MM.1S (cell line): ENCODE measurements at regions not wholly inside any gene's neighbourhood (a gene's known extent, or its start where the extent isn't known, plus 50 kb on each side); places are given as distances from the start of the nearest gene placed in this dataset.

Source experiments
- CTCF ChIP-seq: fragments of 300-600 bp; sonication (generic); IDR thresholded peaks from 2 replicates; pipeline ENCODE4 v1.5.1; 2016; ENCODE audit warnings: antibody characterized with exemption, low read length, mixed read lengths
- EZH2 ChIP-seq: fragments of 300-600 bp; sonication (generic); optimal IDR thresholded peaks from 2 replicates; pipeline ENCODE3; 2017; ENCODE audit warnings: low read depth, mild to moderate bottlenecking, antibody characterized with exemption, low read length, mixed read lengths

DNA sequence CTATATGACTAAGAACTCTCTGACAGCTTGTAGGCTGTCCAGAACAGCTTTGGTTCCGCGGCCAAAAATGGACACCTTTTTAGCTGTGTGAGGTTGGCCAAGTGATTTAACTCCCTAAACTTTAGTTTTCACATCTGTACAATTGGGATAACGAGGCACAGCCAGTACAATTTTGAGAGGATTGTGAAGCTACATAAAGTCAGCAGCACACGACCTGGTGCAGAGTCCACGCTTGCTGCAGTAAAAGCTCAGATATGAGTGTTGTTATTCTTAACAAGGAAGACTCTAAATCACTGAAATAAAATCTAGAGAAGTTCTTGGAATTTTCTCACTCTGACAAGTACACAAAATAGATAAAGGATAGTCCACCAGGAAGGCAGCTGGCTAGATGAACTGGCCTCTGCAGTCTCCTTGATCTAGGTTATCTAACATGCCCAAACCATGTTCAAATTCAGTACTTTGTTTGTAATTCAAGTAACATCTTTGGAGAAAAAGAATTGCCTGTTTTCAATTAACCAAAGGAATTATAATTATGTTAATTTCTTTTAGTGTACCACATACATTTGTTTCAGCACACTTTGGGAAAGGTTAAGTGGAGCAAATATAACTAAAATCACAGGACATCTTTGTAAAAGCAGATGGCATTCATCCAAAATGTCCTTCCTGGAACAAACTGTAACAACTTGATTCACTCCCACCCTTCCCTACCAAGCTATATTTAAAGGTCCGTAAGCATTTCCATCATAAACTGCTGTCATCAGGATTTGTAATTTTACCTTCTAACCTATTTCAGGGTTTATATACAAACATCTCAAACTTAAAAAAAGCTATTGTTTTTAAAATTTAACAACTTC lies 201.7 kb upstream of the STK17B start:
- TF ChIP-seq EZH2 (no peak), CTCF (no peak)
